ENCODE measurements at regions not wholly inside any gene's neighbourhood (a gene's known extent, or its start where the extent isn't known, plus 50 kb on each side); places are given as distances from the start of the nearest gene placed in this dataset.

DNA sequence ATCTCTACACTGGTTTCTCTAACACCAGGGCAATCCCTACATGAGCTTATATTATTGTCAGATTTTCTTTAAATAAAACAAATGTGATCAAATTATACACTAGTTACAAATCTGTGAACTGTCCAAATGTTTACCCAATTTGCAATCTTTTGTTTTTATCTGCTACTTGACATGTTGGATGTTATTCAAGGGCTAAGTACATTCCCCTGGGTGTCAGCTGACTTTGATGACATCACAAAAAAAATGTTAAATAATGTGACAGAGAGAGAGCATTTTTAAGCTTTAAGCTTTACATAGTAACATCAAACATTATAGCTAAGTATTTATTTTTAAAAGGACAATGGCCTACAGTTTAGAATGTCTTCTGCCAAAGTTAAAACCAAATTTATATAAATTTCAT lies 431.3 kb upstream of the PKN2 start:
- TF ChIP-seq, protein P1, sequence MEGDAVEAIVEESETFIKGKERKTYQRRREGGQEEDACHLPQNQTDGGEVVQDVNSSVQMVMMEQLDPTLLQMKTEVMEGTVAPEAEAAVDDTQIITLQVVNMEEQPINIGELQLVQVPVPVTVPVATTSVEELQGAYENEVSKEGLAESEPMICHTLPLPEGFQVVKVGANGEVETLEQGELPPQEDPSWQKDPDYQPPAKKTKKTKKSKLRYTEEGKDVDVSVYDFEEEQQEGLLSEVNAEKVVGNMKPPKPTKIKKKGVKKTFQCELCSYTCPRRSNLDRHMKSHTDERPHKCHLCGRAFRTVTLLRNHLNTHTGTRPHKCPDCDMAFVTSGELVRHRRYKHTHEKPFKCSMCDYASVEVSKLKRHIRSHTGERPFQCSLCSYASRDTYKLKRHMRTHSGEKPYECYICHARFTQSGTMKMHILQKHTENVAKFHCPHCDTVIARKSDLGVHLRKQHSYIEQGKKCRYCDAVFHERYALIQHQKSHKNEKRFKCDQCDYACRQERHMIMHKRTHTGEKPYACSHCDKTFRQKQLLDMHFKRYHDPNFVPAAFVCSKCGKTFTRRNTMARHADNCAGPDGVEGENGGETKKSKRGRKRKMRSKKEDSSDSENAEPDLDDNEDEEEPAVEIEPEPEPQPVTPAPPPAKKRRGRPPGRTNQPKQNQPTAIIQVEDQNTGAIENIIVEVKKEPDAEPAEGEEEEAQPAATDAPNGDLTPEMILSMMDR (IDR thresholded peaks at IDR 0.05; ENCODE audit: insufficient read depth, low read depth, low read length), result no peak
- no peak for TF ChIP-seq EZH2 (IDR thresholded peaks at IDR 0.05; ENCODE audit: insufficient read depth, low read length)
